Hepatic stellate cell (primary cell): ENCODE measurements at regions not wholly inside any gene's neighbourhood (a gene's known extent, or its start where the extent isn't known, plus 50 kb on each side); places are given as distances from the start of the nearest gene placed in this dataset.

Experiments used
- DNase-seq: peaks from one replicate; pipeline ENCODE4 v3.0.0; 2011; ENCODE audit warnings: low spot score

- DNase-seq = no peak
These were observed 147.8 kb upstream of the SESN3 start for GRCh38 chr11:95378789-95379188.

- no peak for DNase-seq
These were observed 147.1 kb upstream of the SESN3 start for GRCh38 chr11:95378111-95378510.

GRCh38 chr11:95375886-95376285 is 144.9 kb upstream of the SESN3 start:
- DNase-seq = no peak

GRCh38 chr11:95375451-95375850 is 144.4 kb upstream of the SESN3 start:
- no peak for DNase-seq

- no peak for DNase-seq
These were observed 143.1 kb upstream of the SESN3 start for GRCh38 chr11:95374105-95374504.

- no peak for DNase-seq
These were observed 142.2 kb upstream of the SESN3 start for GRCh38 chr11:95373241-95373640.

- no peak for DNase-seq
These were observed 141.2 kb upstream of the SESN3 start for GRCh38 chr11:95372097-95372656.

GRCh38 chr11:95371153-95371552 is 140.2 kb upstream of the SESN3 start:
- DNase-seq = no peak

- no peak for DNase-seq
These were observed 136.7 kb upstream of the SESN3 start for GRCh38 chr11:95367726-95368125.

- DNase-seq = no peak
These were observed 134.3 kb upstream of the SESN3 start for GRCh38 chr11:95365348-95365747.

GRCh38 chr11:95364324-95365295 is 133.6 kb upstream of the SESN3 start:
- DNase-seq = no peak

GRCh38 chr11:95363708-95364107 is 132.7 kb upstream of the SESN3 start:
- no peak for DNase-seq

GRCh38 chr11:95363164-95363563 is 132.2 kb upstream of the SESN3 start:
- no peak for DNase-seq

- no peak for DNase-seq
These were observed 130.2 kb upstream of the SESN3 start for GRCh38 chr11:95361180-95361579.

- no peak for DNase-seq
These were observed 129.5 kb upstream of the SESN3 start for GRCh38 chr11:95360377-95361075.

- no peak for DNase-seq
These were observed 128.8 kb upstream of the SESN3 start for GRCh38 chr11:95359756-95360155.

GRCh38 chr11:95359341-95359663 is 128.3 kb upstream of the SESN3 start:
- no peak for DNase-seq

GRCh38 chr11:95358511-95359340 is 127.7 kb upstream of the SESN3 start:
- DNase-seq = no peak

GRCh38 chr11:95354304-95354703 is 123.3 kb upstream of the SESN3 start:
- no peak for DNase-seq

- DNase-seq = no peak
These were observed 122.7 kb upstream of the SESN3 start for GRCh38 chr11:95353706-95354105.

GRCh38 chr11:95352733-95353346 is 121.8 kb upstream of the SESN3 start:
- no peak for DNase-seq
